GM19455 (cell line): ENCODE measurements at regions not wholly inside any gene's neighbourhood (a gene's known extent, or its start where the extent isn't known, plus 50 kb on each side); places are given as distances from the start of the nearest gene placed in this dataset.

Experiments used
- ATAC-seq: cut with Tn5 transposase; IDR thresholded peaks from one replicate; pipeline ENCODE4 v1.9.1; 2021; ENCODE audit not compliant: unreplicated experiment

GRCh38 chr5:82854956-82855355 is 222.2 kb downstream of the TMEM167A start:
- no peak for ATAC-seq

GRCh38 chr5:82851471-82851870 is 225.7 kb downstream of the TMEM167A start:
- ATAC-seq = no peak

GRCh38 chr5:82850393-82850792 is 226.8 kb downstream of the TMEM167A start:
- ATAC-seq = no peak

- ATAC-seq = no peak
These were observed 227.3 kb downstream of the TMEM167A start for GRCh38 chr5:82849885-82850284.

GRCh38 chr5:82847562-82847961 is 229.6 kb downstream of the TMEM167A start:
- ATAC-seq = no peak

GRCh38 chr5:82839881-82840280 is 237.3 kb downstream of the TMEM167A start:
- ATAC-seq = no peak

- no peak for ATAC-seq
These were observed 241.7 kb downstream of the TMEM167A start for GRCh38 chr5:82835488-82835887.

- no peak for ATAC-seq
These were observed 243.0 kb downstream of the TMEM167A start for GRCh38 chr5:82834151-82834550.

GRCh38 chr5:82833277-82833676 is 243.9 kb downstream of the TMEM167A start:
- ATAC-seq = no peak

GRCh38 chr5:82832445-82832844 is 244.7 kb downstream of the TMEM167A start:
- no peak for ATAC-seq

- ATAC-seq = no peak
These were observed 249.0 kb downstream of the TMEM167A start for GRCh38 chr5:82828211-82828610.

- ATAC-seq = no peak
These were observed 249.5 kb downstream of the TMEM167A start for GRCh38 chr5:82827651-82828050.

- no peak for ATAC-seq
These were observed 254.6 kb downstream of the TMEM167A start for GRCh38 chr5:82822634-82822927.

- ATAC-seq = no peak
These were observed 255.2 kb downstream of the TMEM167A start for GRCh38 chr5:82821846-82822633.

GRCh38 chr5:82820961-82821845 is 256.0 kb downstream of the TMEM167A start:
- ATAC-seq = peak; percentile 79

GRCh38 chr5:82820188-82820587 is 257.0 kb downstream of the TMEM167A start:
- no peak for ATAC-seq

GRCh38 chr5:82817897-82818676 is 259.1 kb downstream of the TMEM167A start:
- no peak for ATAC-seq

GRCh38 chr5:82816926-82817325 is 260.3 kb downstream of the TMEM167A start:
- no peak for ATAC-seq

- no peak for ATAC-seq
These were observed 261.3 kb downstream of the TMEM167A start for GRCh38 chr5:82815871-82816270.

- ATAC-seq = no peak
These were observed 263.3 kb downstream of the TMEM167A start for GRCh38 chr5:82813861-82814260.

GRCh38 chr5:82812575-82812974 is 264.6 kb downstream of the TMEM167A start:
- no peak for ATAC-seq
